ENCODE measurements at regions not wholly inside any gene's neighbourhood (a gene's known extent, or its start where the extent isn't known, plus 50 kb on each side); places are given as distances from the start of the nearest gene placed in this dataset.
"Not testable (repeated sequence)": the region's sequence is repeated elsewhere in the genome, so short reads cannot be mapped to it uniquely, and the experiment has no call there.

DNA sequence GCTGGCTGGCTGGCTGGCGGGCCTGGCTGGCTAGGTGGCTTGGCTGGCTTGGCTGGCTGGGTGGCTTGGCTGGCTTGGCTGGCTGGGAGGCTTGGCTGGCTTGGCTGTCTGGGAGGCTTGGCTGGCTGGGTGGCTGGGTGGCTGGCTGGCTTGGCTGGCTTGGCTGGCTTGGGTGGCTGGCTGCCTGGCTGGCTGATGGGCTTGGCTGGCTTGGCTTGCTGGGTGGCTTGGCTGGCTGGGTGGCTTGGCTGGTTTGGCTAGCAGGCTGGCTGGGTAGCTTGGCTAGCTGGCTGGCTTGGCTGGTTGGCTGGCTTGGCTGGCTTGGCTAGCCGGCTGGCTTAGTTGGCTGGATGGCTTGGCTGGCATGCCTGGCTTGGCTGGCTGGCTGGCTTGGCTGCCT is 2834.1 kb downstream of the RPIA start:
- not testable (repeated sequence) for DNase-seq

GRCh38 chr2:91526083-91526482 is 2834.6 kb downstream of the RPIA start:
- not testable (repeated sequence) for DNase-seq

DNA sequence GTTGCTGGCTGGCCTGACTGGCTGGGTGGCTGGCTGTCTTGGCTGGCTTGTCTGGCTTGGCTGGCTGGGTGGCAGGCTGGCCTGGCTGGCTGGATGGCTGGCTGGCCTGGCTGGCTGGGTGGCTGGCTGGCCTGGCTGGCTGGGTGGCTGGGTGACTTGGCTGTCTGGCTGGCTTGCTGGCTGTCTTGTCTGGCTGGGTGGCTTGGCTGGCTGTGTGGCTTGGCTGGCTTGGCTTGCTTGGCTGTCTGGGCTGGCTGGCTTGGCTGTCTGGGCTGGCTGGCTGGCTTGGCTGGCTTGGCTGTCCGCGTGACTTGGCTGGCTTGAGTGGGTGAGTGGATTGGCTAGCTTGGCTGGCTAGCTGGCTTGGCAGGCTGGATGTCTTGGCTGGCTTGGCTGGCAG is 2835.6 kb downstream of the RPIA start:
- not testable (repeated sequence) for DNase-seq

DNA sequence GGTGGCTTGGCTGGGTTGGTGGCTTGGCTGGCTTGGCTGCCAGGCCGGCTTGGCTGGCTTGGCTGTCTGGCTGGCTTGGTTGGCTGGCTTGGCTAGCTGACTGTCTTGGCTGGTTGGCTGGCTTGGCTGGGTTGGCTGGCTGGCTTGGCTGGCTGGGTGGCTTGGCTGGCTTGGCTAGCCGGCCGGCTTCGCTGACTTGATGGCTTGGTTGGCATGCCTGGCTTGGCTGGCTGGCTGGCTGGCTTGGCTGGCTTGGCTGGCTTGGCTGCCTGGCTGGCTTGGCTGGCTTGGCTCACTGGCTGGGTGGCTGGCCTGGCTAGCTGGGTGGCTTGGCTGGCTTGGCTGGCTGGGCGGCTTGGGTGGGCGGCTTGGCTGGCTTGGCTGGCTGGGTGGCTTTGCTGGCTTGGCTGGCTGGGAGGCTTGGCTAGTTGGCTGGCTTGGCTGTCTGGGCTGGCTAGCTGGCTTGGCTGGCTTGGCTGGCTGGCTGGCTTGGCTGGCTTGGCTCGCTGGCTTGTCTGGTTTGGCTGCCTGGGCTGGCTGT is 2836.1 kb downstream of the RPIA start:
- not testable (repeated sequence) for DNase-seq

DNA sequence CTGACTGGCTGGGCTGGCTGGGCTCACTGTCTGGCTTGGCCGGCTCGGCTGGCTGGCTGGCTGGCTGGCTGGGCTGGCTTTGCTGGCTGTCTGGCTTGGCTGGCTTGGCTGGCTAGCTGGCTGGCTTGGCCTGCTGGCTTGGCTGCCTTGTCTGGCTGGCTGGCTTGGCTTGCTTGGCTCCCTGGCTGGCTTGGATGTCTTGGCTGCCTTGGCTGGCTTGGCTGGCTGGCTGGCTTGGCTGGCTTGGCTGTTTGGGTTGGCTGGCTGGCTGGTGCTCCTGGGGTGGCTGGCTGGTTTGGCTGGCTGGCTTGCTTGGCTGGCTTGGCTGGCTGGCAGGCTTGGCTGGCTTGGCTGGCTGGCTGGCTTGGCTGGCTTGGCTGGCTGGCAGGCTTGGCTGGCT is 2836.9 kb downstream of the RPIA start:
- not testable (repeated sequence) for DNase-seq

- DNase-seq: not testable (repeated sequence)
Measured at GRCh38 chr2:91536109-91536508, 2844.6 kb downstream of the RPIA start.

DNA sequence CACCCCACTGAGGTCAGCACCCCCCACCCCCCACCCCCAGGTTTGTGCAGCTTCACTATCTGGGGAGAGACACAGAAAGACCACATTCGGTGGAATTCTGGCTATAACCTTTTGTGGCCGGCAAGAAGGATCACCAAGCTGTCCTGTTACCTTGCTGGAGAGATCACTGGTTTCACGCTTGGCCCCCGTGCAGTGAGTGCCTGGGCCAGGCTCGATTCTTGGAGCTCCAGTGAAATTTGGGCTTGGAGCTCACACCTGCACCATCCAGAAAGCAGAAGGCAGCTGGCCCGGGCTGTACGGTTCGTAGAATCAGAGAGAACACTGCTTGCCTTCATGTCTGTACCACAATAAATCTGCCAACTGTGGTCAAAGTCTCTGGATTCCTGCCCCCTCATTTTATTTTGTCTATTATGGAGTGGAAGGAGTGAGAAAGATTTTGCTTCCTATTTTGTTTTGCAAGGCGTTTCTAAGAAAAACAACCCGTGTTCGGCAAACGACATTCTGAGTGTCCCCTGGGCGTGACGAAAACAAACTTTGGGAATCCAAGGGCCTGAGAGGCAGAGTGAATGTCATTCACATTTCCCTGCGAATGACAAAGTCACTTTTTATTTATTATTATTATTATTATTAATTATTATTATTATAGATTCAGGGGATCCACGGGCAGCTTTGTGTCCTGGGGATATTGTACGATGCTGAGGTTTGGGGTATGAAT is 2845.2 kb downstream of the RPIA start:
- DNase-seq: not testable (repeated sequence)

GRCh38 chr2:91549316-91549715 is 2857.8 kb downstream of the RPIA start:
- DNase-seq: not testable (repeated sequence)

- not testable (repeated sequence) for DNase-seq
Measured at GRCh38 chr2:91558234-91558633, 2866.8 kb downstream of the RPIA start.

DNA sequence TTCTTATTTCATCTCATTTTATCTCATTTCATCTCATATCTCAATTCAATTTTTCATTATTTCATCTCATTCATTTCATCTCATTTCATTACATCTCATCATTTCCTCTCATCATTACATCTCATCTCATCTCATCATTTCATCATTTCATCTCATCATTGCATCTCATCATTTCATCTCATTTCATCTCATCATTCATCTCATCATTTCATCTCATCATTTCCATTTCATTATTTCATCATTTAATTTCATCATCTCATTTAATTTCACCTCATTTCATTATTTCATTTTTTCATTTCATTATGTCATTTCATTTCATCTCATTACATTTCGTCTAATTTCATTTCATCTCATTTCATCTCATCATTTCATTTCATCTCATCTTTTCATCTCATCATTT is 2867.8 kb downstream of the RPIA start:
- DNase-seq: not testable (repeated sequence)

- DNase-seq: not testable (repeated sequence)
Measured at GRCh38 chr2:91559886-91560614, 2868.6 kb downstream of the RPIA start.

- not testable (repeated sequence) for DNase-seq
Measured at GRCh38 chr2:91562184-91562583, 2870.7 kb downstream of the RPIA start.

GRCh38 chr2:91564700-91565099 is 2873.2 kb downstream of the RPIA start:
- DNase-seq: not testable (repeated sequence)

- not testable (repeated sequence) for DNase-seq
Measured at GRCh38 chr2:91565689-91566430, 2874.4 kb downstream of the RPIA start.

DNA sequence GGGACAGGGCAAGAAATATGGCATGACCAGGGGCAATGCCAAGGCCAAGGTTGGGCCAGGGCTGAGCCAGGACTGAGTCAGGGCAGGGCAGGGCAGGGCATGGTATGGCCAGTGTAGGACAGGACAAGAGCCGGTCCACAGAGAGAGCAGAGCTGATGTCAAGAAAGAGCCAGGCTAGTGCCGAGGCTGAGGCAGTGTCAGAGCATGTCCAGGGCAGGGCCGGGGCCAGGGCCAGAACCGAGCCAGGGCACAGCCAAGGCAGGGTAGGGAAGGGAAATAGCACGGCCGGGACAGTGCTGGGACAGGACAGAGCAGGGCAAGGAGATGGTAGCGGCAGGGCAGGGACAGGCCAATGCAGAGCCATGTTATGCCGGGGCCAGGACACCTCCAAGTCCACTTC is 2875.1 kb downstream of the RPIA start:
- DNase-seq: not testable (repeated sequence)

GRCh38 chr2:91567546-91568335 is 2876.3 kb downstream of the RPIA start:
- not testable (repeated sequence) for DNase-seq

GRCh38 chr2:91568391-91569338 is 2877.2 kb downstream of the RPIA start:
- not testable (repeated sequence) for DNase-seq

DNA sequence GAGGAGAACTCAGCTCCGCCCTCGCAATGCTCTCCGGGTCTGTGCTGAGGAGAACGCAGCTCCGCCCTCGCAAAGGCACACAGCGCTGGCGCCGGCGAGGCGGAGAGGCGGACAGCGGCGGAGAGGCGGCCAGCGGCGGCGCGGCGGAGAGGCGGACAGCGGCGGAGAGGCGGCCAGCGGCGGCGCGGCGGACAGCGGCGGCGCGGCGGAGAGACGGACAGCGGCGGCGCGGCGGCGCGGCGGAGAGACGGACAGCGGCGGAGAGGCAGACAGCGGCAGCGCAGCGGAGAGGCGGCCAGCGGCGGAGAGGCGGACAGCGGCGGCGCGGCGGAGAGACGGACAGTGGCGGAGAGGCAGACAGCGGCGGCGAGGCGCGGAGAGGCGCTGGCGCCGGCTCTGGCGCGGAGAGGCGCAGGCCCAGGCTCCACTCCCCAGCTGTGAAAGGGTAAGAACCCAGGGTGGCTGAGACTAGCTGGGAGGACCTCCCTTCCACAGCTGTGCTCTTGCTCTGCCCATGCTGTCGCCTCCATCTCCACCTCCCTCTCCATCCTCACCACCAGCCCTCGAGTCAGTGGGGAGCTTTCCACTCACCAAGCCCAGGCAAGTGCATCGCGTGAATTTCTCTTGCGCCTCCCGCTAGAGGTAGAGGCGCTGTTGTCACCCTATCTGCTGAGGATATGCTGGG is 2879.9 kb downstream of the RPIA start:
- not testable (repeated sequence) for DNase-seq

- DNase-seq: not testable (repeated sequence)
Measured at GRCh38 chr2:91573018-91573417, 2881.5 kb downstream of the RPIA start.

- not testable (repeated sequence) for DNase-seq
Measured at GRCh38 chr2:91573755-91574154, 2882.3 kb downstream of the RPIA start.
